ENCODE measurements at regions not wholly inside any gene's neighbourhood (a gene's known extent, or its start where the extent isn't known, plus 50 kb on each side); places are given as distances from the start of the nearest gene placed in this dataset.

GRCh38 chr20:55704458-55704857 lies 300.9 kb downstream of the CBLN4 start:
- no peak for DNase-seq (ENCODE audit: low spot score)
- no peak overlapping the region for H3K4me3 ChIP-seq (ENCODE audit: low read depth, low read length, poor library complexity, severe bottlenecking)
- TF ChIP-seq EZH2 (IDR thresholded peaks at IDR 0.05; ENCODE audit: borderline replicate concordance, low read depth, low read length, poor library complexity, severe bottlenecking) (no peak), CTCF (conservative IDR thresholded peaks at IDR 0.05; ENCODE audit: low read depth, low read length) (no peak)
- no peaks in the 10 kb centered on the region for H3K4me1 ChIP-seq (ENCODE audit: insufficient read depth, low read length, poor library complexity, severe bottlenecking)
- BruUV-seq (replicated peaks), result no TSS peak
- intact Hi-C loops (cut with micrococcal nuclease; ENCODE audit: unreplicated experiment), result no loop called here
- peaks cover 5% of the 10 kb centered on the region for H3K9me3 ChIP-seq (ENCODE audit: low read depth, low read length, poor library complexity, severe bottlenecking)
- no peak overlapping the region for H3K27ac ChIP-seq (ENCODE audit: low read depth, low read length, poor library complexity, severe bottlenecking)
- ChIA-PET CTCF (no interaction called here), POLR2A (ENCODE audit: low non-redundant PET) (no interaction called here)
- no peaks in the 10 kb centered on the region for H3K27me3 ChIP-seq (replicated peaks; ENCODE audit: insufficient read depth, low read depth, low read length, poor library complexity)
- H3K36me3 ChIP-seq (ENCODE audit: insufficient read depth, low read length, poor library complexity, severe bottlenecking), result no peaks in the 10 kb centered on the region

- H3K27me3 ChIP-seq (replicated peaks; ENCODE audit: insufficient read depth, low read depth, low read length, poor library complexity), result no peaks in the 10 kb centered on the region
- TF ChIP-seq CTCF (conservative IDR thresholded peaks at IDR 0.05; ENCODE audit: low read depth, low read length), result no peak
- no peak for TF ChIP-seq EZH2 (IDR thresholded peaks at IDR 0.05; ENCODE audit: borderline replicate concordance, low read depth, low read length, poor library complexity, severe bottlenecking)
- no TSS peak for BruUV-seq (replicated peaks)
- no peak for DNase-seq (ENCODE audit: low spot score)
- H3K27ac ChIP-seq (ENCODE audit: low read depth, low read length, poor library complexity, severe bottlenecking), result no peak overlapping the region
- POLR2A ChIA-PET (ENCODE audit: low non-redundant PET), result no interaction called here
- CTCF ChIA-PET, result no interaction called here
- intact Hi-C loops (cut with micrococcal nuclease; ENCODE audit: unreplicated experiment), result no loop called here
- H3K9me3 ChIP-seq (ENCODE audit: low read depth, low read length, poor library complexity, severe bottlenecking), result no peaks in the 10 kb centered on the region
- no peaks in the 10 kb centered on the region for H3K36me3 ChIP-seq (ENCODE audit: insufficient read depth, low read length, poor library complexity, severe bottlenecking)
- no peak overlapping the region for H3K4me3 ChIP-seq (ENCODE audit: low read depth, low read length, poor library complexity, severe bottlenecking)
- no peaks in the 10 kb centered on the region for H3K4me1 ChIP-seq (ENCODE audit: insufficient read depth, low read length, poor library complexity, severe bottlenecking)
Measured at GRCh38 chr20:55701467-55701866, 303.9 kb downstream of the CBLN4 start.

GRCh38 chr20:55696520-55696919 lies 308.8 kb downstream of the CBLN4 start:
- DNase-seq (ENCODE audit: low spot score), result no peak
- POLR2A ChIA-PET (ENCODE audit: low non-redundant PET), result no interaction called here
- BruUV-seq (replicated peaks), result no TSS peak
- Histone ChIP-seq H3K9me3 (ENCODE audit: low read depth, low read length, poor library complexity, severe bottlenecking) (peaks cover 7% of the 10 kb centered on the region), H3K36me3 (ENCODE audit: insufficient read depth, low read length, poor library complexity, severe bottlenecking) (no peaks in the 10 kb centered on the region), H3K4me3 (ENCODE audit: low read depth, low read length, poor library complexity, severe bottlenecking) (no peak overlapping the region), H3K4me1 (ENCODE audit: insufficient read depth, low read length, poor library complexity, severe bottlenecking) (no peaks in the 10 kb centered on the region), H3K27ac (ENCODE audit: low read depth, low read length, poor library complexity, severe bottlenecking) (no peak overlapping the region), H3K27me3 (replicated peaks; ENCODE audit: insufficient read depth, low read depth, low read length, poor library complexity) (no peaks in the 10 kb centered on the region)
- intact Hi-C loops (cut with micrococcal nuclease; ENCODE audit: unreplicated experiment), result no loop called here
- CTCF ChIA-PET, result no interaction called here
- no peak for TF ChIP-seq CTCF (conservative IDR thresholded peaks at IDR 0.05; ENCODE audit: low read depth, low read length)
